MM.1S (cell line): ENCODE measurements at regions not wholly inside any gene's neighbourhood (a gene's known extent, or its start where the extent isn't known, plus 50 kb on each side); places are given as distances from the start of the nearest gene placed in this dataset.

Source experiments
- EZH2 ChIP-seq: fragments of 300-600 bp; sonication (generic); optimal IDR thresholded peaks from 2 replicates; pipeline ENCODE3; 2017; ENCODE audit warnings: low read depth, mild to moderate bottlenecking, antibody characterized with exemption, low read length, mixed read lengths
- EZH2phosphoT487 ChIP-seq: fragments of 300-600 bp; sonication (generic); IDR thresholded peaks from 2 replicates; pipeline ENCODE4 v1.6.1; 2018; ENCODE audit warnings: antibody characterized with exemption, low read length
- TF ChIP-seq, protein P1 (sequence below): fragments of 300-600 bp; sonication (generic); IDR thresholded peaks from 2 replicates; pipeline ENCODE4 v1.5.1; 2016; ENCODE audit warnings: antibody characterized with exemption, low read length, mixed read lengths

DNA sequence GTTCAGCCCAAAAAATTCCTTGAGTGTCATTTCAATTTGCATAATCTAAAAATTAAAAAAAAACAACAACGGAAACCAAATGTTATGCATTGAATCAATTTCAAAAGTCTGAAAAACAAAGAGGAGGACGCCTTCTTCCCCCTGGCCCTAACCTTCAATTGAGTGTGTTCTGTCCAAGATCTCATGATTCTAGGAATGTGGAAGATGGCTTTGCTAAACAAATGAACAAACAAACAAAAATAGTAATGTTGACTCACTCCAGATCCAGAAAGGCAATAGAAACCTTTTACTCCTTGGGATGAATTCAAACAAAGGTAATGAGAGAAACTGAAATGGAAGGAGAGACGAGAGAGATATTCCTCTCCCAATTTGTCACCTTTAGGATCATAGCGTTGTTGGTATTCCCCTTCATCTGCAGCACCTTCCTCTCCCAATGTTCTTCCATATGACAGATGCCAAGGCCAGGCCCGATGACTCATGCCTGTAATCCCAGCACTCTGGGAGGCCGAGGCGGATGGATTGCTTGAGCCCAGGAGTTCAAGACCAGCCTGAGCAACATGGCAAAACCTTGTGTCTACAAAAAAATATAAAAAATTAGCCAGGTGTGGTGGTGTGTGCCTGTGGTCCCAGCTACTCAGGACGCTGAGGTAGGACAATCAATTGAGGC is 109.2 kb upstream of the ADGRF1 start:
- TF ChIP-seq, protein P1, sequence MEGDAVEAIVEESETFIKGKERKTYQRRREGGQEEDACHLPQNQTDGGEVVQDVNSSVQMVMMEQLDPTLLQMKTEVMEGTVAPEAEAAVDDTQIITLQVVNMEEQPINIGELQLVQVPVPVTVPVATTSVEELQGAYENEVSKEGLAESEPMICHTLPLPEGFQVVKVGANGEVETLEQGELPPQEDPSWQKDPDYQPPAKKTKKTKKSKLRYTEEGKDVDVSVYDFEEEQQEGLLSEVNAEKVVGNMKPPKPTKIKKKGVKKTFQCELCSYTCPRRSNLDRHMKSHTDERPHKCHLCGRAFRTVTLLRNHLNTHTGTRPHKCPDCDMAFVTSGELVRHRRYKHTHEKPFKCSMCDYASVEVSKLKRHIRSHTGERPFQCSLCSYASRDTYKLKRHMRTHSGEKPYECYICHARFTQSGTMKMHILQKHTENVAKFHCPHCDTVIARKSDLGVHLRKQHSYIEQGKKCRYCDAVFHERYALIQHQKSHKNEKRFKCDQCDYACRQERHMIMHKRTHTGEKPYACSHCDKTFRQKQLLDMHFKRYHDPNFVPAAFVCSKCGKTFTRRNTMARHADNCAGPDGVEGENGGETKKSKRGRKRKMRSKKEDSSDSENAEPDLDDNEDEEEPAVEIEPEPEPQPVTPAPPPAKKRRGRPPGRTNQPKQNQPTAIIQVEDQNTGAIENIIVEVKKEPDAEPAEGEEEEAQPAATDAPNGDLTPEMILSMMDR: no peak
- TF ChIP-seq EZH2phosphoT487: no peak
- no peak for TF ChIP-seq EZH2
